Activated B cell treated with CpG ODN at 0.5 μM for 24 hours (primary cell): ENCODE measurements at regions not wholly inside any gene's neighbourhood (a gene's known extent, or its start where the extent isn't known, plus 50 kb on each side); places are given as distances from the start of the nearest gene placed in this dataset.

ENCODE experiments used
- ATAC-seq: fragments of 200-7000 bp; cut with Tn5 transposase; one replicate; pipeline ENCODE4 v1.10.0; 2021; ENCODE audit warnings: low read depth, mild to moderate bottlenecking, moderate library complexity
- CTCF ChIA-PET: fragments of 350-600 bp; sonication (Branson Sonifier 250); formaldehyde crosslinking; loops from one replicate; lab custom pipeline; 2021; ENCODE audit warnings: antibody characterized with exemption; lab: Charles Lee
- POLR2A ChIA-PET: fragments of 350-600 bp; sonication (Branson Sonifier 250); formaldehyde crosslinking; loops from one replicate; lab custom pipeline; 2021; ENCODE audit warnings: antibody characterized with exemption; lab: Charles Lee
- DNase-seq: peaks from one replicate; pipeline ENCODE4 v3.0.0; 2022
- H3K27ac Mint-ChIP-seq: one replicate; pipeline ENCODE4 v1.8.0; 2020; ENCODE audit warnings: mixed read lengths
- H3K27me3 Mint-ChIP-seq: one replicate; pipeline ENCODE4 v1.8.0; 2021; ENCODE audit warnings: mixed read lengths
- H3K36me3 Mint-ChIP-seq: one replicate; pipeline ENCODE4 v1.8.0; 2021; ENCODE audit warnings: low read depth, mixed read lengths
- H3K4me1 Mint-ChIP-seq: one replicate; pipeline ENCODE4 v1.8.0; 2021; ENCODE audit warnings: mixed read lengths
- H3K4me3 Mint-ChIP-seq: one replicate; pipeline ENCODE4 v1.8.0; 2020; ENCODE audit warnings: mild to moderate bottlenecking, mixed read lengths
- H3K9me3 Mint-ChIP-seq: one replicate; pipeline ENCODE4 v1.8.0; 2020; ENCODE audit warnings: mixed read lengths
- CTCF ChIP-seq: fragments of 200-600 bp; IDR thresholded peaks from one replicate; pipeline ENCODE4 v1.8.0; 2022; ENCODE audit warnings: antibody characterized with exemption, mild to moderate bottlenecking
- intact Hi-C: fragments of 100-400 bp; cut with micrococcal nuclease; formaldehyde crosslinking; loops from one replicate; pipeline ENCODE4 v1.15.1; 2024

- no peaks in the 10 kb centered on the region for H3K27me3 Mint-ChIP-seq
- ATAC-seq (no peak), DNase-seq (no peak)
- intact Hi-C loops: no loop called here
- ChIA-PET POLR2A (no interaction called here), CTCF (no interaction called here)
- H3K36me3 Mint-ChIP-seq: no peaks in the 10 kb centered on the region
- no peak for TF ChIP-seq CTCF
- H3K4me1 Mint-ChIP-seq: no peaks in the 10 kb centered on the region
- no peak overlapping the region for H3K27ac Mint-ChIP-seq
- H3K4me3 Mint-ChIP-seq: no peak overlapping the region
- no peaks in the 10 kb centered on the region for H3K9me3 Mint-ChIP-seq
These were observed 1221.4 kb downstream of the GATA3 start for GRCh38 chr10:9275861-9276260.

GRCh38 chr10:9285690-9286089 lies 1231.2 kb downstream of the GATA3 start:
- no peaks in the 10 kb centered on the region for H3K9me3 Mint-ChIP-seq
- POLR2A ChIA-PET: no interaction called here
- ATAC-seq: no peak
- no peak overlapping the region for H3K27ac Mint-ChIP-seq
- no peak for TF ChIP-seq CTCF
- H3K4me1 Mint-ChIP-seq: no peaks in the 10 kb centered on the region
- CTCF ChIA-PET: no interaction called here
- intact Hi-C loops: no loop called here
- H3K36me3 Mint-ChIP-seq: no peaks in the 10 kb centered on the region
- H3K27me3 Mint-ChIP-seq: peaks cover 8% of the 10 kb centered on the region
- no peak overlapping the region for H3K4me3 Mint-ChIP-seq
- DNase-seq: no peak

GRCh38 chr10:9289811-9290210 lies 1235.3 kb downstream of the GATA3 start:
- ATAC-seq: no peak

GRCh38 chr10:9291081-9291480 lies 1236.6 kb downstream of the GATA3 start:
- intact Hi-C loops: no loop called here
- H3K4me3 Mint-ChIP-seq: no peak overlapping the region
- peaks cover 6% of the 10 kb centered on the region for H3K27me3 Mint-ChIP-seq
- no peak for DNase-seq
- no peaks in the 10 kb centered on the region for H3K36me3 Mint-ChIP-seq
- no peak for ATAC-seq
- no peak overlapping the region for H3K27ac Mint-ChIP-seq
- TF ChIP-seq CTCF: no peak
- H3K9me3 Mint-ChIP-seq: no peaks in the 10 kb centered on the region
- peaks cover 16% of the 10 kb centered on the region for H3K4me1 Mint-ChIP-seq
- CTCF ChIA-PET: no interaction called here
- POLR2A ChIA-PET: no interaction called here

More at GRCh38 chr10:9289811-9290210, 1235.3 kb downstream of the GATA3 start:
- Mint-ChIP-seq H3K27ac (no peak overlapping the region), H3K4me1 (peaks cover 10% of the 10 kb centered on the region), H3K4me3 (no peak overlapping the region), H3K9me3 (no peaks in the 10 kb centered on the region), H3K27me3 (peaks cover 8% of the 10 kb centered on the region), H3K36me3 (no peaks in the 10 kb centered on the region)
- DNase-seq: no peak
- ChIA-PET POLR2A (no interaction called here), CTCF (interaction anchor here (1.2 kb wide), 1 partner anchor 9 kb away, joined by 3 read pairs; no protein-coding TSS in a partner anchor)
- TF ChIP-seq CTCF: no peak
- intact Hi-C loops: no loop called here

- Mint-ChIP-seq H3K27me3 (peaks cover 2% of the 10 kb centered on the region), H3K4me3 (no peak overlapping the region), H3K27ac (no peak overlapping the region), H3K9me3 (no peaks in the 10 kb centered on the region), H3K36me3 (no peaks in the 10 kb centered on the region), H3K4me1 (peaks cover 16% of the 10 kb centered on the region)
- TF ChIP-seq CTCF: no peak
- CTCF ChIA-PET: no interaction called here
- ATAC-seq (no peak), DNase-seq (no peak)
- intact Hi-C loops: no loop called here
- POLR2A ChIA-PET: no interaction called here
These were observed 1239.7 kb downstream of the GATA3 start for GRCh38 chr10:9294132-9294663.
